Lower leg skin (tissue), 3 donors: ENCODE measurements at regions not wholly inside any gene's neighbourhood (a gene's known extent, or its start where the extent isn't known, plus 50 kb on each side); places are given as distances from the start of the nearest gene placed in this dataset.

Experiments used
- POLR2A ChIP-seq, 2 donors: fragments of 450-650 bp; IDR thresholded peaks; one replicate each; pipeline ENCODE4 v1.6.1; 2016 to 2017; ENCODE audit warnings: antibody characterized with exemption in 2 of 2, mild to moderate bottlenecking in 1 of 2, moderate library complexity in 1 of 2
- TF ChIP-seq, protein P1 (sequence below), 3 donors: fragments of 450-650 bp; IDR thresholded peaks; one replicate each; pipeline ENCODE4 v1.5.1; 2016; ENCODE audit warnings: antibody characterized with exemption in 3 of 3, mild to moderate bottlenecking in 3 of 3, moderate library complexity in 2 of 3

DNA sequence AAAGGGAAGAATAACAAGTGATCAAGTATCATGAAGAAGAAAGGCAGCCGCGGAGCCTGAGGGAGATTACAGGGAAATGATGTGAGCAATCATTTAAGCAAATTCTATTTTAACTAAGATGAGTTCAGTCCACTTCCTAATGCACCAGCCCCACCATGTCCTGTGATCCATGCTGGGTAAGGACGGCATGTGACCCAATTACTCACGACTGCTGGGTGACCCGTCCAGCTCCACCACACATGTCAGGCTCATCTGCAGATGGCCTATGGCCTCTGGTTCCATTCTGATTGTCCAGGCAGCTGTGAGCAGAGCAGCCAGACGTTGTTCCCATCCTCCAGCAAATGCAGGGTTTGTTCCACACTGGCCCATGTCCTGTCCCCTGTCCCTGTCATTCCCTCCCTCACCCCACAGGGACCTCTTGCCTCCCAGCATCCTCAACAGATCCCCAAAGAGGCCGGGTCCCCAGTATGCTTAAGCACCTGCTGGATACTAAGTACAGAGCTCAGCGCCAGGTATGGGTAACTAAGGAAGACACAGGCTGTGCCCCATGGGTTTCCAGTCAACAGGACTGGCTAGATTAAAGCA, 87.9 kb downstream of the MATN1 start:
- TF ChIP-seq, protein P1, sequence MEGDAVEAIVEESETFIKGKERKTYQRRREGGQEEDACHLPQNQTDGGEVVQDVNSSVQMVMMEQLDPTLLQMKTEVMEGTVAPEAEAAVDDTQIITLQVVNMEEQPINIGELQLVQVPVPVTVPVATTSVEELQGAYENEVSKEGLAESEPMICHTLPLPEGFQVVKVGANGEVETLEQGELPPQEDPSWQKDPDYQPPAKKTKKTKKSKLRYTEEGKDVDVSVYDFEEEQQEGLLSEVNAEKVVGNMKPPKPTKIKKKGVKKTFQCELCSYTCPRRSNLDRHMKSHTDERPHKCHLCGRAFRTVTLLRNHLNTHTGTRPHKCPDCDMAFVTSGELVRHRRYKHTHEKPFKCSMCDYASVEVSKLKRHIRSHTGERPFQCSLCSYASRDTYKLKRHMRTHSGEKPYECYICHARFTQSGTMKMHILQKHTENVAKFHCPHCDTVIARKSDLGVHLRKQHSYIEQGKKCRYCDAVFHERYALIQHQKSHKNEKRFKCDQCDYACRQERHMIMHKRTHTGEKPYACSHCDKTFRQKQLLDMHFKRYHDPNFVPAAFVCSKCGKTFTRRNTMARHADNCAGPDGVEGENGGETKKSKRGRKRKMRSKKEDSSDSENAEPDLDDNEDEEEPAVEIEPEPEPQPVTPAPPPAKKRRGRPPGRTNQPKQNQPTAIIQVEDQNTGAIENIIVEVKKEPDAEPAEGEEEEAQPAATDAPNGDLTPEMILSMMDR (IDR thresholded peaks at IDR 0.05): no peak
- TF ChIP-seq POLR2A (IDR thresholded peaks at IDR 0.05): no peak
